ENCODE measurements at regions not wholly inside any gene's neighbourhood (a gene's known extent, or its start where the extent isn't known, plus 50 kb on each side); places are given as distances from the start of the nearest gene placed in this dataset.

DNA sequence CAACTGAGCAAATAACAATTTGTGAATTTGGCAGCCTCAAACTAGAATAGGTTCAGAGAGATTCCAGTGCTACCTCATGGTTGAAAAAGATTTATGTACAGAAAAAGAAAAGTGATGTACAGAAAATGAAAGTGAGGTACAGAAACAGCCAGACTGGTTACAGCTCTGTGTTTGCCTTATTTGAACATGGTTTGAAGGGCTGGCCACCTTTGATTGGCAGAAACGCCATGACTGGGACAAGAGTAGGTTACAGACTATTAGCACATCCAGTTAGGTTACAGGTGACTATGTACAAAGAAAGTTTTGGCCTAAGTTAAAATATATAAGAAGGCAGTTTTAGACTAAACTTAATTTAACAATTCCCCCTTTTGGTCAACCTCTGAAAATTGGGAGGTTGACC is 309.4 kb downstream of the BTG1 start:
- TF ChIP-seq CTCF (IDR thresholded peaks at IDR 0.05; ENCODE audit: low read length) (no peak), EZH2 (IDR thresholded peaks at IDR 0.05; ENCODE audit: borderline replicate concordance, low read length) (no peak)
